ENCODE measurements at regions not wholly inside any gene's neighbourhood (a gene's known extent, or its start where the extent isn't known, plus 50 kb on each side); places are given as distances from the start of the nearest gene placed in this dataset.
"Not testable (repeated sequence)": the region's sequence is repeated elsewhere in the genome, so short reads cannot be mapped to it uniquely, and the experiment has no call there.

- no peak for DNase-seq (ENCODE audit: extremely low read depth, low read depth)
Observed at GRCh38 chr9:129561594-129562281, 59.2 kb downstream of the C9orf50 start.

GRCh38 chr9:129560881-129561306 is 60.0 kb downstream of the C9orf50 start:
- DNase-seq (ENCODE audit: extremely low read depth, low read depth), result no peak

GRCh38 chr9:129559506-129559881 is 61.4 kb downstream of the C9orf50 start:
- DNase-seq (ENCODE audit: extremely low read depth, low read depth), result no peak

- DNase-seq (ENCODE audit: extremely low read depth, low read depth), result no peak
Observed at GRCh38 chr9:129558551-129559505, 62.1 kb downstream of the C9orf50 start.

GRCh38 chr9:129558063-129558550 is 62.8 kb downstream of the C9orf50 start:
- DNase-seq (ENCODE audit: extremely low read depth, low read depth), result no peak

GRCh38 chr9:129557192-129558036 is 63.5 kb downstream of the C9orf50 start:
- no peak for DNase-seq (ENCODE audit: extremely low read depth, low read depth)

GRCh38 chr9:129556491-129557191 is 64.3 kb downstream of the C9orf50 start:
- no peak for DNase-seq (ENCODE audit: extremely low read depth, low read depth)

GRCh38 chr9:129555512-129556215 is 65.2 kb downstream of the C9orf50 start:
- no peak for DNase-seq (ENCODE audit: extremely low read depth, low read depth)

GRCh38 chr9:129554649-129555048 is 66.3 kb downstream of the C9orf50 start:
- DNase-seq (ENCODE audit: extremely low read depth, low read depth), result no peak

- no peak for DNase-seq (ENCODE audit: extremely low read depth, low read depth)
Observed at GRCh38 chr9:129553277-129553676, 67.6 kb downstream of the C9orf50 start.

GRCh38 chr9:129552064-129552463 is 68.8 kb downstream of the C9orf50 start:
- DNase-seq (ENCODE audit: extremely low read depth, low read depth), result no peak

GRCh38 chr9:129551393-129551973 is 69.4 kb downstream of the C9orf50 start:
- no peak for DNase-seq (ENCODE audit: extremely low read depth, low read depth)

GRCh38 chr9:129550977-129551376 is 69.9 kb downstream of the C9orf50 start:
- DNase-seq (ENCODE audit: extremely low read depth, low read depth), result not testable (repeated sequence)

- DNase-seq (ENCODE audit: extremely low read depth, low read depth), result no peak
Observed at GRCh38 chr9:129550199-129550839, 70.6 kb downstream of the C9orf50 start.

GRCh38 chr9:129549684-129550083 is 71.2 kb downstream of the C9orf50 start:
- no peak for DNase-seq (ENCODE audit: extremely low read depth, low read depth)

GRCh38 chr9:129549139-129549538 is 71.8 kb downstream of the C9orf50 start:
- no peak for DNase-seq (ENCODE audit: extremely low read depth, low read depth)

- no peak for DNase-seq (ENCODE audit: extremely low read depth, low read depth)
Observed at GRCh38 chr9:129548571-129549135, 72.2 kb downstream of the C9orf50 start.

- no peak for DNase-seq (ENCODE audit: extremely low read depth, low read depth)
Observed at GRCh38 chr9:129547869-129548570, 72.9 kb downstream of the C9orf50 start.

Data from NCI-H460 (cell line).